ENCODE measurements at regions not wholly inside any gene's neighbourhood (a gene's known extent, or its start where the extent isn't known, plus 50 kb on each side); places are given as distances from the start of the nearest gene placed in this dataset.

DNA sequence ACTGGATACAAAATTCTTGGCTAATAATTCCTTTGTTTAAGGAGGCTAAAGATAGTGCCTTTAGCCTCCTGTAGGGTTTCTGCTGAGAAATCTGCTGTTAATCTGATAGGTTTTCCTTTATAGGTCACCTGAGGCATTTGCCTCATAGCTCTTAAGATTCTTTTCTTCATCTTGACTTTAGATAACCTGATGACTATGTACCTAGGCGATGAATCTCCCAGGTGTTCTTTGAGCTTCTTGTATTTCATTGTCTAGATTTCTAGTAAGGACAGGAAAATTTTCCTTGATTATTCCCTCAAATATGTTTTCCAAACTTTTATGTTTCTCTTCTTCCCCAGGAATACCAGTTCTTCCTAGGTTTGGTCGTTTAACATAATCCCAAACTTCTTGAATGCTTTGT is 479.4 kb upstream of the MAN1A1 start:
- WGBS (ENCODE audit: insufficient coverage, low lambda C conversion rate), result 93% methylated on average over 2 of the region's 2 CpGs
- no peak overlapping the region for H3K27ac ChIP-seq (ENCODE audit: low read length)
- H3K27me3 ChIP-seq (ENCODE audit: control insufficient read depth, insufficient read depth, low read length), result no peaks in the 10 kb centered on the region
- no peaks in the 10 kb centered on the region for H3K9me3 ChIP-seq (ENCODE audit: control insufficient read depth, low read depth, low read length)
- no peak overlapping the region for H3K4me3 ChIP-seq (ENCODE audit: low read length)
- DNase-seq, result no peak
- H3K36me3 ChIP-seq (ENCODE audit: control insufficient read depth, insufficient read depth, low read length), result no peaks in the 10 kb centered on the region
- no peaks in the 10 kb centered on the region for H3K4me1 ChIP-seq (ENCODE audit: control insufficient read depth, insufficient read depth, low read length)

- no peak for DNase-seq
- no peaks in the 10 kb centered on the region for H3K9me3 ChIP-seq (ENCODE audit: control insufficient read depth, low read depth, low read length)
- no peaks in the 10 kb centered on the region for H3K36me3 ChIP-seq (ENCODE audit: control insufficient read depth, insufficient read depth, low read length)
- 74% methylated on average over 3 of the region's 3 CpGs for WGBS (ENCODE audit: insufficient coverage, low lambda C conversion rate)
- H3K4me3 ChIP-seq (ENCODE audit: low read length), result no peak overlapping the region
- H3K27me3 ChIP-seq (ENCODE audit: control insufficient read depth, insufficient read depth, low read length), result no peaks in the 10 kb centered on the region
- H3K4me1 ChIP-seq (ENCODE audit: control insufficient read depth, insufficient read depth, low read length), result peaks cover 6% of the 10 kb centered on the region
- H3K27ac ChIP-seq (ENCODE audit: low read length), result no peak overlapping the region
These were observed 471.8 kb upstream of the MAN1A1 start for GRCh38 chr6:119821380-119821779.

- DNase-seq, result peak in 1 of 2 donors; percentile 5
- no peaks in the 10 kb centered on the region for H3K27me3 ChIP-seq (ENCODE audit: control insufficient read depth, insufficient read depth, low read length)
- no peaks in the 10 kb centered on the region for H3K36me3 ChIP-seq (ENCODE audit: control insufficient read depth, insufficient read depth, low read length)
- no peak overlapping the region for H3K4me3 ChIP-seq (ENCODE audit: low read length)
- no peaks in the 10 kb centered on the region for H3K9me3 ChIP-seq (ENCODE audit: control insufficient read depth, low read depth, low read length)
- no peak overlapping the region for H3K27ac ChIP-seq (ENCODE audit: low read length)
- peaks cover 6% of the 10 kb centered on the region for H3K4me1 ChIP-seq (ENCODE audit: control insufficient read depth, insufficient read depth, low read length)
These were observed 469.3 kb upstream of the MAN1A1 start for GRCh38 chr6:119818876-119819275.

GRCh38 chr6:119814609-119815400 is 465.2 kb upstream of the MAN1A1 start:
- no peak overlapping the region for H3K27ac ChIP-seq (ENCODE audit: low read length)
- no peaks in the 10 kb centered on the region for H3K27me3 ChIP-seq (ENCODE audit: control insufficient read depth, insufficient read depth, low read length)
- no peak for DNase-seq
- H3K36me3 ChIP-seq (ENCODE audit: control insufficient read depth, insufficient read depth, low read length), result no peaks in the 10 kb centered on the region
- 85% methylated on average over 4 of the region's 9 CpGs for WGBS (ENCODE audit: insufficient coverage, low lambda C conversion rate)
- H3K4me3 ChIP-seq (ENCODE audit: low read length), result no peak overlapping the region
- no peaks in the 10 kb centered on the region for H3K9me3 ChIP-seq (ENCODE audit: control insufficient read depth, low read depth, low read length)
- H3K4me1 ChIP-seq (ENCODE audit: control insufficient read depth, insufficient read depth, low read length), result peaks cover 6% of the 10 kb centered on the region

- H3K27me3 ChIP-seq (ENCODE audit: control insufficient read depth, insufficient read depth, low read length), result no peaks in the 10 kb centered on the region
- H3K9me3 ChIP-seq (ENCODE audit: control insufficient read depth, low read depth, low read length), result no peaks in the 10 kb centered on the region
- no peak for DNase-seq
- no peak overlapping the region for H3K27ac ChIP-seq (ENCODE audit: low read length)
- WGBS (ENCODE audit: insufficient coverage, low lambda C conversion rate), result 67% methylated on average over 3 of the region's 3 CpGs
- no peak overlapping the region for H3K4me3 ChIP-seq (ENCODE audit: low read length)
- no peaks in the 10 kb centered on the region for H3K36me3 ChIP-seq (ENCODE audit: control insufficient read depth, insufficient read depth, low read length)
- H3K4me1 ChIP-seq (ENCODE audit: control insufficient read depth, insufficient read depth, low read length), result peaks cover 9% of the 10 kb centered on the region
These were observed 452.9 kb upstream of the MAN1A1 start for GRCh38 chr6:119802464-119802863.

DNA sequence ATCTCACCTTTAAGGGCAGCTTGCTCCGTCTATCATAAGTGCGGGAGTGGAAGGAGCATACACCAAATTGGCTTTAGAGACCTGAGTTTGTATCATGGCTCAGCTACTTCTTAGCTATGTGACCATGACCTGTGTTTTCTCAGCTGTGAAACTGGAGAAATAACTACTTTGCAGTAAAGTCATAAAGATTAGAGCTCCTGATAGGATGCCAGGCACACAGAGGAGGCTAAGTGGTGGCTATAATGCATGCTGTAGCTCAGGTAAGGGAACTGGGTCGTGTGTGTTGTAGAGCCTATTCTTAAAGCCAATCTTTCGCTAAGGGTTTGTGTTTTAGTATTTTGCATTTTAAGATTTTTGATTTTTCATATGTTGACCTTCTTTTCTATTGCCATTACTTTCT is 451.5 kb upstream of the MAN1A1 start:
- 60% methylated on average over 1 of the region's 4 CpGs for WGBS (ENCODE audit: insufficient coverage, low lambda C conversion rate)
- no peak overlapping the region for H3K4me3 ChIP-seq (ENCODE audit: low read length)
- DNase-seq, result peak; percentile 24 to 37
- H3K27ac ChIP-seq (ENCODE audit: low read length), result peak overlapping the region; percentile 54
- no peaks in the 10 kb centered on the region for H3K9me3 ChIP-seq (ENCODE audit: control insufficient read depth, low read depth, low read length)
- no peaks in the 10 kb centered on the region for H3K36me3 ChIP-seq (ENCODE audit: control insufficient read depth, insufficient read depth, low read length)
- peaks cover 9% of the 10 kb centered on the region for H3K4me1 ChIP-seq (ENCODE audit: control insufficient read depth, insufficient read depth, low read length)
- no peaks in the 10 kb centered on the region for H3K27me3 ChIP-seq (ENCODE audit: control insufficient read depth, insufficient read depth, low read length)

- H3K27ac ChIP-seq (ENCODE audit: low read length), result peak overlapping the region; percentile 54
- peak in 1 of 2 donors; percentile 4 for DNase-seq
- no peaks in the 10 kb centered on the region for H3K9me3 ChIP-seq (ENCODE audit: control insufficient read depth, low read depth, low read length)
- H3K36me3 ChIP-seq (ENCODE audit: control insufficient read depth, insufficient read depth, low read length), result no peaks in the 10 kb centered on the region
- peaks cover 9% of the 10 kb centered on the region for H3K4me1 ChIP-seq (ENCODE audit: control insufficient read depth, insufficient read depth, low read length)
- no peaks in the 10 kb centered on the region for H3K27me3 ChIP-seq (ENCODE audit: control insufficient read depth, insufficient read depth, low read length)
- H3K4me3 ChIP-seq (ENCODE audit: low read length), result no peak overlapping the region
These were observed 451.0 kb upstream of the MAN1A1 start for GRCh38 chr6:119800526-119800925.

DNA sequence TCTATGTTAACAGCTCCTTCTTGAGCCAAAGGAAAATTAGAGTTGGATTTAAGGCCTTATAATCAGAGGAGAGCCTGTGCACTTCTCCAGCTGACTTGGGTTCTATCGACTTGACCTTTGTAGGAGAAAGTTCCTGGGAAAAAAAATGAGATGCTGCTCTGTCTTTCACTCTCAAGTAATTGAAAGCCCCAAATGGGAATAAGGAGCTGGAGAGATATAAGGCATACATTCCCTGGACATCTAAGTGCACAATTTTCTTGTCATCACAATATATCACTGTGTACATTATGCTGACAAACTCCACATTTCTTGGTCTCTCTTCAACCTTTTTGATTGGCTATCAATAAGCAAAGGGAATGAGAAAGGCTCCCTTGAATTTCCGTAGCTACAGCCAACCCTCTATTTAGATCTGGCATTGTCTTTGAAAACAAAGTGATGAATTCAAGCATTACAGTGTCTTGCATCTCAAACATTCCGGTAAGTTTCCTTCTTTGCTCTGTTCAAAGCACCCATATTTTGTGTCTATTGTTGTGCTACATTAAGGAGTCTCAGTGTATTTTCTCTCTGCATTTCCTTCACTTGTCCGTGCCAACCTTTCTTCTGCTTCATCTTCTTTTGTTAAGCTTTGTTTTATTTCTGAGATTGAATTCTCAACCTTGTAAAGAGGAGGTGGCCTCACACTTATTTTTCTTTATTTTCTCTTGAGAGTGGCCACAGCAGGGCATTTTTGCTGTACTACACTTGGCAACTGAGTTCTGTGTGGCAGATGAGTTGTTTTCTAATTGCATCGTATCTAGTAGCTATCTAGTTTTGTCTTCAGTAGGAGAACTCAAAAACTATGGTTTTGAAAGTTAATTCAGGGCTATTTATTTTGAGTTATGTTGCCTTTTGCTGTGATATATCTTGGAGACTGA is 450.3 kb upstream of the MAN1A1 start:
- WGBS (ENCODE audit: insufficient coverage, low lambda C conversion rate), result 100% methylated on average over 2 of the region's 5 CpGs
- peak overlapping the region; percentile 54 for H3K27ac ChIP-seq (ENCODE audit: low read length)
- no peak overlapping the region for H3K4me3 ChIP-seq (ENCODE audit: low read length)
- H3K9me3 ChIP-seq (ENCODE audit: control insufficient read depth, low read depth, low read length), result no peaks in the 10 kb centered on the region
- no peaks in the 10 kb centered on the region for H3K27me3 ChIP-seq (ENCODE audit: control insufficient read depth, insufficient read depth, low read length)
- DNase-seq, result no peak
- peaks cover 9% of the 10 kb centered on the region for H3K4me1 ChIP-seq (ENCODE audit: control insufficient read depth, insufficient read depth, low read length)
- H3K36me3 ChIP-seq (ENCODE audit: control insufficient read depth, insufficient read depth, low read length), result no peaks in the 10 kb centered on the region

GRCh38 chr6:119791736-119792135 is 442.2 kb upstream of the MAN1A1 start:
- no peak for DNase-seq
- Histone ChIP-seq H3K36me3 (ENCODE audit: control insufficient read depth, insufficient read depth, low read length) (no peaks in the 10 kb centered on the region), H3K4me3 (ENCODE audit: low read length) (no peak overlapping the region), H3K27me3 (ENCODE audit: control insufficient read depth, insufficient read depth, low read length) (no peaks in the 10 kb centered on the region), H3K27ac (ENCODE audit: low read length) (no peak overlapping the region), H3K9me3 (ENCODE audit: control insufficient read depth, low read depth, low read length) (no peaks in the 10 kb centered on the region), H3K4me1 (ENCODE audit: control insufficient read depth, insufficient read depth, low read length) (no peaks in the 10 kb centered on the region)
- WGBS (ENCODE audit: insufficient coverage, low lambda C conversion rate), result no CpG with 5 or more reads among the region's 1 CpG

GRCh38 chr6:119781365-119781764 is 431.8 kb upstream of the MAN1A1 start:
- Histone ChIP-seq H3K4me1 (ENCODE audit: control insufficient read depth, insufficient read depth, low read length) (no peaks in the 10 kb centered on the region), H3K27ac (ENCODE audit: low read length) (no peak overlapping the region), H3K36me3 (ENCODE audit: control insufficient read depth, insufficient read depth, low read length) (no peaks in the 10 kb centered on the region), H3K9me3 (ENCODE audit: control insufficient read depth, low read depth, low read length) (no peaks in the 10 kb centered on the region), H3K4me3 (ENCODE audit: low read length) (no peak overlapping the region), H3K27me3 (ENCODE audit: control insufficient read depth, insufficient read depth, low read length) (no peaks in the 10 kb centered on the region)
- DNase-seq, result no peak
- 71% methylated on average over 1 of the region's 6 CpGs for WGBS (ENCODE audit: insufficient coverage, low lambda C conversion rate)
